ENCODE measurements at regions not wholly inside any gene's neighbourhood (a gene's known extent, or its start where the extent isn't known, plus 50 kb on each side); places are given as distances from the start of the nearest gene placed in this dataset.
"Not testable (repeated sequence)": the region's sequence is repeated elsewhere in the genome, so short reads cannot be mapped to it uniquely, and the experiment has no call there.

GRCh38 chr20:39957911-39958310, 731.1 kb downstream of the MAFB start:
- DNase-seq: not testable (repeated sequence)

GRCh38 chr20:39954621-39955020, 734.4 kb downstream of the MAFB start:
- no peak for DNase-seq

DNA sequence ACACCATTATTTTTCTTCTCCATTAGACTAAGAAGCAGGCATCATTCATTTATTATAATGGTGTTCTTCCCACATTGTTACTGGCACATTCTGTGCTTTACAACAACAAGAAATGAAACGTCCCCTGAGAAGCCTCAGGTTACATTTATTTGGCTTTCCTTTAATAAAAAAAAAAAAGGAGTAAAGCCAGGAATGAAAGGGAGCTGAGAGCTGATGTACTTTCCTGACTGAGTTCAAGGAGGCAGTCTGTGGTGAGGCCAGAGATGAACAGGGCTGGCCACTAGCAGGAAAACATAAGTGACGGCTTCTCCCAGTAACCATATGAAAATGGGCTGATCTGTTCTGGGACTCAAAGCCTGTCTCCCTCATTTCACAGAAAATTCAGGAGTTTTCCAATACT, 742.1 kb downstream of the MAFB start:
- no peak for DNase-seq

- no peak for DNase-seq
Measured at GRCh38 chr20:39946053-39946810, 742.8 kb downstream of the MAFB start.

- DNase-seq: no peak
Measured at GRCh38 chr20:39944861-39945260, 744.2 kb downstream of the MAFB start.

DNA sequence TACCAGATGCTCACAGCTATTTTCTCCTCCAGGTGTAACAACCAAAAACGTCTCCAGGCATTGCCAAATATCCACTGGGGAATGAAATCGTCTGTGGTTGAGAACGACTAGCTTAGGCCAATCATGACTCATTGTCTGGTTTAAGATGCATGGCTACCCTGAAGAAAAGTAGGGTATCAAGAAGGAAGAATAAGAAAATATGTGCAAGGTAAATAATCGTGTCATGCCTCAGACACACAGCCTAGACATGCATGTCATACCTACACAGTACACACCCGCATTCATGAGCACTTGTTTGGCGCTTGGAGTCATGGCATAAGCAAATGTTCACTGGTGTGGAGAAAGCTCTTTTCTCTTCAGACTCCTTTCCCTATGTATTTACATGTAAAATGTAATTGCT, 745.7 kb downstream of the MAFB start:
- DNase-seq: no peak

DNA sequence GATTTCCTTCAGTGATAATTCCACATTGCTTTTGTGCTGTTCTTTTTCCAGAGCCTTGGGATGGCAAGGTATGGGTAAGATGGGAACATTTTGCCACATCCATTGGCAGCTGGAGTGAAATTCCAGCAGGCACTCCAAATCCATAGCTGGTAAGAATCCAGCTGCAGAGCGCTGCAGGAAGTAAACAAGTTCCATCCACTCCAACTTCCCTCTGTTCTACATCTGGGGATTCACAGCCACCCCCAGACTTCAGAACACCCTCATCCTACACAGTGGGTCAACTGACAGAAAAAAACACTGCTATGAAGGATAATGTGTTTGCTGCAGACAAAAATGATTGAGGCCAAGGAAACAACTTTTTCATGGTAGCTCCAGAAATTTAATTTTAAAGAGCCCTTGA, 747.8 kb downstream of the MAFB start:
- DNase-seq: no peak

- no peak for DNase-seq
Measured at GRCh38 chr20:39939241-39939865, 749.7 kb downstream of the MAFB start.

DNA sequence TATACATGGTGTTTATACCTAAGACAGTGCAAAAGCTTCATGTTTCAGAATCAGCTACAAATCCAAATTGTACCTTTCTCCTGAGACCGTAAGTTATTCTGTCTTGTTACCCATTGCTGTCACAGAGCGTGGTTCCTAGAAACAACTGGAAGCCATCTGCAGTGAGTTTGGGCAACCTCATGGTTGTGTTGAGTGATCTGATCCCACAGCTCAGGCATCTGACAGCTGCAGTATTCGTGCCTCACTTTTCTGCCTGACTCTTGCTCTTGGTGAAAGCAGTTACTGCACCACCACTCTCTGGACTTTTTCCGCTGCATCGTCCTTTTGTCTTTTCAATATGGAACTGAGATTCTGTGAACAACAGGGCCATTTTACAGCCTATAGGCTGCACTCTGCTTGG, 752.6 kb downstream of the MAFB start:
- DNase-seq: no peak

GRCh38 chr20:39935901-39936300, 753.1 kb downstream of the MAFB start:
- no peak for DNase-seq

GRCh38 chr20:39916236-39916765, 772.7 kb downstream of the MAFB start:
- DNase-seq: no peak

DNA sequence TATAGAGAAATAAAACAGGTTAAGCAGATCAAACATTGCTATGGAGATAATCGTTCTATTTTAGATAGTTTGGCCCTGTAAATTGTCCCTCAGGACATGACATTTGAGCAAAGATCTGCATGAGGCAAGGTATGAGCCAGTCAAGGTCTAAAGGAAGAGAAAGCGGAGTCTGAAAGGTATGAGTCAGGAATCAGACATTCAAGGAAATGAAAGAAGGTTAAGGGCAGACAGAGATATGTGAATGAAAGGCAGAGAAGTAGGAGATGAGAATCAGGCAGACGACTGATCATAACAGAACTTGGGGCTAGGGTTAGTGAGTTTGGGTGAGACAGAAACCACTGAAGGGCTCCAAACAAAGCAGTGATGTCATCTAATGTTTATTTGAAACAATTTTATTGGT, 775.8 kb downstream of the MAFB start:
- no peak for DNase-seq

GRCh38 chr20:39911497-39911896, 777.5 kb downstream of the MAFB start:
- no peak for DNase-seq

- no peak for DNase-seq
Measured at GRCh38 chr20:39910536-39910935, 778.5 kb downstream of the MAFB start.

DNA sequence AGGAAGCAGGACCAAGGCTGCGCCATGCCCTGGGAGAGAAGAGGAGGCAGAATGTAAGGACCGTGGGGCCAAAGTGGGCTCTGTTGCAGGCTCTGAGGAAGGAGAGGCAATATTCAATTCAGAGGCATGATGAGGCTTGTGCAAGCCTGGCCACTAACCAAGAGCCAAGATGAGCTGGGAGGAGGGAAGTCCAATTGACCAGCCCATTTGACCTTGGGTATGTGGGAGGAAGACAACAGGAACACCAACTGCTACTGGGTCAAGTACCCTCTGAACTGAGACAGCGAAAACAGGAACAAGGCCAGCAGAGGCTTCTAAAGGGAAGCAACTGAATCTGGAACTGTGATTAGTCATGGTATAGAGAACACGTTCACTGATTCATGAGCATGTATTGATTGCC, 779.6 kb downstream of the MAFB start:
- DNase-seq: no peak

- DNase-seq: no peak
Measured at GRCh38 chr20:39904476-39905112, 784.4 kb downstream of the MAFB start.

- no peak for DNase-seq
Measured at GRCh38 chr20:39903806-39904465, 785.1 kb downstream of the MAFB start.

GRCh38 chr20:39899881-39900280, 789.2 kb downstream of the MAFB start:
- no peak for DNase-seq

DNA sequence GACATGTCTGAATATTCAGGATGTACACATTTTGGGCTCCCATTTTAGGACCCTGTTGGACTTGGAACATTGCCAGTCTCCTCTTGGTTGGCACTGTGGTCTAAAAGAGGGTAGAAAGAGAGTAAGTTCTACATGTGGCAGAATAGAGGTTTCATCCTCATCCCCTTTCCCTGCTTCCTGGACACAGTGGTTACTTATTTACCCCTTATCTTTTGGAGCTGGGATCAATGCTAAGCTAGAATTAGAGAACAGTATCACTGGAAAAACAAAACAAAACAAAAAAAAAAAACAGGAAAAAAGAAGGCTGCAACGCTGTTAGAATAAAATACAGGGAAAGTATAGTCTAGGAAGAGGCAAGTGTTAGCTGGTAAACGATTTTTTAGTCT, 790.6 kb downstream of the MAFB start:
- DNase-seq: no peak

DNA sequence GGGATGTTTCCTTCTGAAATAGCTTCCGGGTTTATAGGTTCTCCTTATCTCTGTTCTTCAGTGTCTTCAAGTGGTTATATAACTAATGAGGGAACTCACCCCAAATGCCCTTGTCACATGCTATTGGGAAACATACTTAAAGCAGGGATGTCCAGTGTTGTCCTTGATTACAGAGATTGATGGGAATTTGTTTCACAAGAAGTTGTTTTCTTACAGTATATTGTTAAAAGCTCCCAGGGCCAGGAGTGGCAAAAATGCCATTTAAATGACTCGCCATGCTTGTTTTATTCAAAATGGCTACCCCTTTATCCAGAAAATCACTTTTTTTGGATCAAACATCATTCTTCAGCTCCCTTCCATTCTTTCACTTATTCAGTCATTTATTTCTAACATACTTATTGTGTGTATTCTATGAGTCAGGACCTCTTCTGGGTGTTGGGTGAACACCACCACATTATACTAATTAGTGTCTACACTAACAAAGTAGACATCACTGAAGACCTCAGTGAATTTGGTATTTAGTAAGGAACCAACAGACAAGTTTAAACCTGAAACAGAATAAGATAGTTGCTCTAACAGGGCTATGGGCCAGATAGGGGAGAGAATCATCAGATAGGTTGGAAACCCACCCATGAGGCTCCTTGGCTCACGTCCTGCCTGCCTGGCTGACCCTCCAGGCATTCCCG, 791.1 kb downstream of the MAFB start:
- no peak for DNase-seq

DNA sequence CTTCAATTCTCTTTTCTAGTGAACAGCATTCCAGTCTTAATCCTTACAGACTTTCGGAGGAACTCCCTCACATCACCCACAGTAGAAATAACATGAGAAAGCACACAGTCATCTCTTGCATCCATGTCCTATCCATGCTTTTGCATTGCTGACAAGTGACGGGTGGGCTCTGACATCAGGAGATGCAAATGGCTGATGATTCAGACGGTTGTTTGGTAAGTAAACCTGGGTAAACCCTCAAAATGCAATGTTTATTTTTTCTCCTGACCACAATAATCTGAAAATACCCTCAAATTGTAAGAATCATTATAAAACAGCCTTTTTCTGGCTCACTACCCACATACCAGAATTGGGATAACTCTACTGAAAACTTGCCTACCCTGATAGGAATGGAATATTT, 792.0 kb downstream of the MAFB start:
- peak; percentile 25 for DNase-seq

DNA sequence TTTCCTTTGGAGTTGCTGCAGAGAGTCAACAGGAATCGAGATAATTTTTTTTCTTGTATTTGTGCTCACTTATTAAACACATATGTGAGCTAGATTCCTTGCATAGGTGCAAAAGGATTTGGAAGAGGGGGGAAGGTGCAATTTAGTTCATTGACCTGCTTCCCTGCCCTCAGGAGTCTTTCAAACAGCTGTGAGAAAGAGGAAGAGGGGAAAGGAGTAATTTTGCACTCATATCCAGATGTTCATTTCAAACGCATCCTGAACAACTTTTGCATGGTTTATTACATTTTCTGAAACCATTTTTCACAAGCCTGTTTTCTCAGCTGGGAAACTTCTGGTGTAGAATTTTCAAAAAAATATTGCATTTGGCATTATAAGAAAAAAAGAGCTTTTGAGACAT, 795.0 kb downstream of the MAFB start:
- no peak for DNase-seq

Data from kidney glomerular epithelial cell (primary cell).